ENCODE measurements at regions not wholly inside any gene's neighbourhood (a gene's known extent, or its start where the extent isn't known, plus 50 kb on each side); places are given as distances from the start of the nearest gene placed in this dataset.
"Not testable (repeated sequence)": the region's sequence is repeated elsewhere in the genome, so short reads cannot be mapped to it uniquely, and the experiment has no call there.

- no peak for DNase-seq
Observed at GRCh38 chr3:102687851-102688555, 253.2 kb downstream of the ZPLD1 start.

GRCh38 chr3:102688556-102688930, 253.7 kb downstream of the ZPLD1 start:
- DNase-seq = no peak

- no peak for DNase-seq
Observed at GRCh38 chr3:102691507-102691906, 256.7 kb downstream of the ZPLD1 start.

- DNase-seq = no peak
Observed at GRCh38 chr3:102699104-102699818, 264.4 kb downstream of the ZPLD1 start.

GRCh38 chr3:102699819-102700140, 265.0 kb downstream of the ZPLD1 start:
- DNase-seq = no peak

GRCh38 chr3:102712896-102713295, 278.1 kb downstream of the ZPLD1 start:
- no peak for DNase-seq

GRCh38 chr3:102714567-102714966, 279.8 kb downstream of the ZPLD1 start:
- no peak for DNase-seq

GRCh38 chr3:102715030-102715697, 280.3 kb downstream of the ZPLD1 start:
- DNase-seq = no peak

- no peak for DNase-seq
Observed at GRCh38 chr3:102718651-102719050, 283.8 kb downstream of the ZPLD1 start.

- no peak for DNase-seq
Observed at GRCh38 chr3:102722317-102722716, 287.5 kb downstream of the ZPLD1 start.

- no peak for DNase-seq
Observed at GRCh38 chr3:102727340-102727739, 292.5 kb downstream of the ZPLD1 start.

GRCh38 chr3:102732581-102732980, 297.8 kb downstream of the ZPLD1 start:
- DNase-seq = not testable (repeated sequence)

- no peak for DNase-seq
Observed at GRCh38 chr3:102733791-102734563, 299.2 kb downstream of the ZPLD1 start.

- DNase-seq = no peak
Observed at GRCh38 chr3:102735311-102735710, 300.5 kb downstream of the ZPLD1 start.

GRCh38 chr3:102736288-102736974, 301.6 kb downstream of the ZPLD1 start:
- DNase-seq = no peak

GRCh38 chr3:102736975-102737304, 302.1 kb downstream of the ZPLD1 start:
- no peak for DNase-seq

GRCh38 chr3:102737353-102737752, 302.5 kb downstream of the ZPLD1 start:
- no peak for DNase-seq

- DNase-seq = no peak
Observed at GRCh38 chr3:102741105-102741504, 306.3 kb downstream of the ZPLD1 start.

- no peak for DNase-seq
Observed at GRCh38 chr3:102741694-102742093, 306.9 kb downstream of the ZPLD1 start.

- no peak for DNase-seq
Observed at GRCh38 chr3:102745881-102746280, 311.1 kb downstream of the ZPLD1 start.

- no peak for DNase-seq
Observed at GRCh38 chr3:102747611-102748010, 312.8 kb downstream of the ZPLD1 start.

GRCh38 chr3:102748646-102749045, 313.8 kb downstream of the ZPLD1 start:
- no peak for DNase-seq

GRCh38 chr3:102750322-102750721, 315.5 kb downstream of the ZPLD1 start:
- DNase-seq = no peak

All from activated naive CD4-positive, alpha-beta T cell treated with Interleukin-2 at 50 U/mL for 16 hours (primary cell).